ENCODE measurements at regions not wholly inside any gene's neighbourhood (a gene's known extent, or its start where the extent isn't known, plus 50 kb on each side); places are given as distances from the start of the nearest gene placed in this dataset.
"Not testable (repeated sequence)": the region's sequence is repeated elsewhere in the genome, so short reads cannot be mapped to it uniquely, and the experiment has no call there.

DNA sequence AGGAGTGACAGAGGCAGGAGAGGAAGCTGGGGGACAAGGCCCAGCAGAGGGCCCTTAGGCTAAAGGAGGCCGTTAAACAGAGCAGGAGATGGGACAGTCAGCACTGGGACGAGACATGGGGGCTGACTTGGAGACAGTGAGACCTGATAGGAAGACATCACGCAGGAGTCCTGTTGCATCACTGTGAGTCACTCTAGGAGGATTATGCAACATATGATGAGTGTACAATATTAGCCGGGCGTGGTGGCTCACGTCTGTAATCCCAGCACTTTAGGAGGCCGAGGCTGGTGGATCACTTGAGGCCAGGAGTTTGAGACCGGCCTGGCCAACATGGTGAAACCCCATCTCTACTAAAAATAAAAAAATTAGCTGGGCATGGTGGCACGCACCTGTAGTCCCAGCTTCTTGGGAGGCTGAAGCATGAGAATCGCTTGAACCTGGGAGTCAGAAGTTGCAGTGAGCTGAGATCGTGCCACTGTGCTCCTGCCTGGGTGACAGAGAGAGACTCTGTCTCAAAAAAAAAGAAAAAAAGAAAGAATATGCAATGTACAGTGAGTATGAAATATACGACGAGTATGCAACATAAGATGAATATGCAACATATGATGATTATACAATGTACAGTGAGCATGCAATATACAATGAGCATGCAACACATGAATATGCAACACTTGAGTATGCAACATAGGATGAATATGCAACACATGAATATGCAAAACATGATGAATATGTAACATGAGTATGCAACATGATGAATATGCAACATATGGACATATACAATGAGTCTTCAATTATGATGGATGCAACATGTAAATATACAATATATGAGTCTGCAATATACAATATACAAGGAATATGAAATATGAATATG is 83.3 kb upstream of the ID2 start:
- Histone ChIP-seq H4K20me1 (ENCODE audit: insufficient read depth, low read depth, low read length) (no peaks in the 10 kb centered on the region), H2AFZ (ENCODE audit: low read length) (no peak overlapping the region), H3K9me3 (ENCODE audit: low read length) (no peaks in the 10 kb centered on the region), H3K27me3 (ENCODE audit: low read length) (no peaks in the 10 kb centered on the region), H3K4me3 (ENCODE audit: low read length) (no peak overlapping the region), H3K79me2 (ENCODE audit: low read length) (no peaks in the 10 kb centered on the region), H3K27ac (ENCODE audit: low read length) (no peak overlapping the region), H3K36me3 (ENCODE audit: insufficient read depth, low read length) (no peaks in the 10 kb centered on the region), H3K9ac (ENCODE audit: low read length) (no peak overlapping the region), H3K4me2 (ENCODE audit: low read depth, low read length, poor library complexity, severe bottlenecking) (no peak overlapping the region), H3K4me1 (ENCODE audit: low read length) (no peaks in the 10 kb centered on the region), H3K9me2 (replicated peaks; ENCODE audit: insufficient read depth, low read length) (no peaks in the 10 kb centered on the region)
- DNase-seq, result no peak

DNA sequence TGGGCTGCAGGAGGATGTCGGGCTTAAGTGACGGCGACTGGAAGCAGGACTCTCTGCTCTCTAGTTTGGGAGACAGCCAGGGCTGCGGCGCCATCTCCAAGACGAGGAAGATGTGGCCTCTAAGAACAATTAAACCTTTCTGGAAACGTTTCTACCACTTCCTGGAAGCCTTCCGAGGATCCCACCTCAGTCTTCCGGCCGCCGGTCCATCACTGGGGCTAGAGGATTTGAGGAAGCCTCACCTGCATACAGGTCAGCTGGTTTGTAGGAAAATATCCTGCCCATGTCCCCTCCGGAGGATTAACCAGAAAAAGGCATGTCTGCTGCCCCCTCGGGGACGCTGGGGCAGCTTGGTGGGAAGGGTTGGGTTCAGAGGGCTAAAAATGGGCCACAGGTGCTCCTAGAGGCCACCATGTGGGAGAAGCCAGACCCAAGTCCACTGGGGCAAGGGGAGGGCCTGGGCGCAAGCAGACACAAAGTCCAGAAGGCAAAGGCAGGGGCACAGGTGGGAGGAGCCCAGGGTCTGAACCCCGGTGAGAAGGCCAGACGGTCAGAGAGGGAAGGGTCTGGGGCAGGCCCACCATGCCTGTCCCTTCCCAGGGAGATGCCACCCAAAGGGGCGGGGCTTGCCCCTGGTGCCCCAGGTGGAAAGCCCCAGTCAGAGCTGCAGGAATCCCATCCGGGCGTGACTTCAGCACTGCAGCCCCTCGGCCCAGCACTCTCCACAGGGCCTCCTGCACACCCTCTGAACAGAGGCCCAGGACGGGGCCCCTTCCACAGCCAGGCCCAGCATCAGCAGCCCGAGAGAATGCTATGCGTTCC is 82.2 kb upstream of the ID2 start:
- H3K9me3 ChIP-seq (ENCODE audit: low read length), result no peaks in the 10 kb centered on the region
- no peak overlapping the region for H2AFZ ChIP-seq (ENCODE audit: low read length)
- no peak overlapping the region for H3K9ac ChIP-seq (ENCODE audit: low read length)
- H3K4me1 ChIP-seq (ENCODE audit: low read length), result no peaks in the 10 kb centered on the region
- H3K27ac ChIP-seq (ENCODE audit: low read length), result no peak overlapping the region
- no peaks in the 10 kb centered on the region for H3K9me2 ChIP-seq (replicated peaks; ENCODE audit: insufficient read depth, low read length)
- H3K27me3 ChIP-seq (ENCODE audit: low read length), result no peaks in the 10 kb centered on the region
- DNase-seq, result no peak
- H3K36me3 ChIP-seq (ENCODE audit: insufficient read depth, low read length), result no peaks in the 10 kb centered on the region
- no peak overlapping the region for H3K4me3 ChIP-seq (ENCODE audit: low read length)
- no peak overlapping the region for H3K4me2 ChIP-seq (ENCODE audit: low read depth, low read length, poor library complexity, severe bottlenecking)
- H4K20me1 ChIP-seq (ENCODE audit: insufficient read depth, low read depth, low read length), result no peaks in the 10 kb centered on the region
- no peaks in the 10 kb centered on the region for H3K79me2 ChIP-seq (ENCODE audit: low read length)

DNA sequence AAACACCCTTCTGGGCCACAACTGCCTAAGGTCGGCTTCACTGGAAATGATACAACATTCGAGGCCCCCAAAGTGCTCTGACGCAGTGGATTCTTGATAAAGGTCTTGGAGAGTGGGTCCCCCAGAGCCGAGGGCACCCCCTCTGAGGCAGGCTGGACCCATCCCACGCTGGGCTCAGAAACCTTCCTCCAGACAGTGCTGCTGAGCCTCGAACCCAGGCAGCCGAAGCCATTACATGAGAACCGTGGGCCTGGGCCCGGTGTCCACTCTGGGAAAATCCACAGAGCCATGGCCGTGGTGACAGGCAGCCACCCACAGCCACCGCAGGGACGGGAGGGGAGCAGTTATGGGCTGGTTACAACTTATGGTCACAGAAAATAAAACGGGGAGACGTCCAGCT is 81.4 kb upstream of the ID2 start:
- no peaks in the 10 kb centered on the region for H3K36me3 ChIP-seq (ENCODE audit: insufficient read depth, low read length)
- no peaks in the 10 kb centered on the region for H3K79me2 ChIP-seq (ENCODE audit: low read length)
- no peak for DNase-seq
- no peak overlapping the region for H3K27ac ChIP-seq (ENCODE audit: low read length)
- no peaks in the 10 kb centered on the region for H4K20me1 ChIP-seq (ENCODE audit: insufficient read depth, low read depth, low read length)
- no peaks in the 10 kb centered on the region for H3K9me2 ChIP-seq (replicated peaks; ENCODE audit: insufficient read depth, low read length)
- no peak overlapping the region for H3K4me3 ChIP-seq (ENCODE audit: low read length)
- no peaks in the 10 kb centered on the region for H3K4me1 ChIP-seq (ENCODE audit: low read length)
- no peaks in the 10 kb centered on the region for H3K9me3 ChIP-seq (ENCODE audit: low read length)
- H3K4me2 ChIP-seq (ENCODE audit: low read depth, low read length, poor library complexity, severe bottlenecking), result no peak overlapping the region
- no peak overlapping the region for H2AFZ ChIP-seq (ENCODE audit: low read length)
- no peaks in the 10 kb centered on the region for H3K27me3 ChIP-seq (ENCODE audit: low read length)
- no peak overlapping the region for H3K9ac ChIP-seq (ENCODE audit: low read length)

DNA sequence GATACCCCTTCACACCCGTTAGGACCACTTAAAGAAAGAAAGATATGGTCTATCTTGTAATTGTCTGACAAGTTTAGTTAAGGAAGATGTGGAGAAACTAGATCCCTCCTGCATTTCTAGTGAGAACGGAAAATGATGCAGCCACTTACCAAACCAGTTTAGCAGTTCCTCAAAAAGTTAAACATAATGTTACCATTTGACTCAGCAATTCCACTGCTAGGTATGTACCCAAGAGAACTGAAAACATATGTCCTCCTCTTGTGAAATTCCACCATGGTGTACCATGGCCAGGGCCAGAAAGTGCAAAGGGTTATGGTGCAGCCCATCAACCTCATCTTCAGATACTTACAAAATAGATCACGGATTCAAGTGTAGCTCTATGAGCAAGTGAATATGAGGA is 79.0 kb upstream of the ID2 start:
- Histone ChIP-seq H3K79me2 (ENCODE audit: low read length) (no peaks in the 10 kb centered on the region), H2AFZ (ENCODE audit: low read length) (no peak overlapping the region), H3K36me3 (ENCODE audit: insufficient read depth, low read length) (no peaks in the 10 kb centered on the region)

DNA sequence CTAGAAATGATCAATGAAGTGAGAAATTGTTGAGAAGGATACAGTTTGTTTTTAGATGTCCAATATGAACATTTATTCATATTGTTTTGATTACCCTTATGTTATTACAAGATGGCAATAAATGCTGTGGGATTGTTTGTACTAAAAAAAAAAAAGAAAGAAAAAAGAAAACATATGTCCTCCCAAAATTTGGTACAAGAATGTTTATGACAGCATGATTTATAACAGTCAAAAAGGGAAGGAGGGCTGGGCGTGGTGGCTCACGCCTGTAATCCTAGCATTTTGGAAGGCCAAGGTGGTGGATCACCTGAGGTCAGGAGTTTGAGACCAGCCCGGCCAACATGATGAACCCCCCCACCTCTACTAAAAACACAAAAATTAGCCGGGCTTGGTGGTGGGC is 78.5 kb upstream of the ID2 start:
- H3K4me3 ChIP-seq (ENCODE audit: low read length), result not testable (repeated sequence)

More for the DNA sequence above, 79.0 kb upstream of the ID2 start:
- Histone ChIP-seq H3K4me1 (ENCODE audit: low read length) (no peaks in the 10 kb centered on the region), H3K4me3 (ENCODE audit: low read length) (no peak overlapping the region), H4K20me1 (ENCODE audit: insufficient read depth, low read depth, low read length) (no peaks in the 10 kb centered on the region), H3K27me3 (ENCODE audit: low read length) (no peaks in the 10 kb centered on the region), H3K9ac (ENCODE audit: low read length) (no peak overlapping the region), H3K4me2 (ENCODE audit: low read depth, low read length, poor library complexity, severe bottlenecking) (no peak overlapping the region), H3K27ac (ENCODE audit: low read length) (no peak overlapping the region), H3K9me2 (replicated peaks; ENCODE audit: insufficient read depth, low read length) (no peaks in the 10 kb centered on the region), H3K9me3 (ENCODE audit: low read length) (no peaks in the 10 kb centered on the region)
- DNase-seq, result no peak

DNA sequence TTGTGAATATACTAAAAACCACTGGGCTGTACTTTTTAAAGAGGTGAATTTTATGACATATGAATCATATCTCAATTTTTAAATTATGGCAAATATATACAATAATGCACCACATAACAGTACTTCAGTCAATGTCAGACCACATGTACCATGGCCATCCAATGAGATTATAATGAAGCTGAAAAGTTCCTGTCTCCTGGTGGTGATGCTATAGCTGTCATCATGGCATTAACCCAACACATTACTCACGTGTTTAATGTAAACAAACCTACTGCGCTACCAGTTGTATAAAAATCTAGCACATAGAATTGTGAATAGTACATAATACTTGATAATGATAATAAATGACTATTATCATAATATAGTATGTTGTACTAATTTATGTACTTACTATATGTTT is 77.6 kb upstream of the ID2 start:
- Histone ChIP-seq H2AFZ (ENCODE audit: low read length) (no peak overlapping the region), H3K4me3 (ENCODE audit: low read length) (no peak overlapping the region), H3K27ac (ENCODE audit: low read length) (no peak overlapping the region), H3K9ac (ENCODE audit: low read length) (no peak overlapping the region), H3K27me3 (ENCODE audit: low read length) (no peaks in the 10 kb centered on the region), H3K4me2 (ENCODE audit: low read depth, low read length, poor library complexity, severe bottlenecking) (no peak overlapping the region), H3K9me3 (ENCODE audit: low read length) (no peaks in the 10 kb centered on the region), H3K79me2 (ENCODE audit: low read length) (no peaks in the 10 kb centered on the region), H3K9me2 (replicated peaks; ENCODE audit: insufficient read depth, low read length) (no peaks in the 10 kb centered on the region), H4K20me1 (ENCODE audit: insufficient read depth, low read depth, low read length) (no peaks in the 10 kb centered on the region), H3K4me1 (ENCODE audit: low read length) (no peaks in the 10 kb centered on the region), H3K36me3 (ENCODE audit: insufficient read depth, low read length) (no peaks in the 10 kb centered on the region)
- DNase-seq, result no peak

More for the DNA sequence above, 78.5 kb upstream of the ID2 start:
- H3K9me3 ChIP-seq (ENCODE audit: low read length); DNase-seq; H3K4me1 ChIP-seq (ENCODE audit: low read length); H3K9ac ChIP-seq (ENCODE audit: low read length); H3K27ac ChIP-seq (ENCODE audit: low read length); H2AFZ ChIP-seq (ENCODE audit: low read length); H3K27me3 ChIP-seq (ENCODE audit: low read length); H4K20me1 ChIP-seq (ENCODE audit: insufficient read depth, low read depth, low read length); H3K79me2 ChIP-seq (ENCODE audit: low read length); H3K36me3 ChIP-seq (ENCODE audit: insufficient read depth, low read length); H3K9me2 ChIP-seq (replicated peaks; ENCODE audit: insufficient read depth, low read length); H3K4me2 ChIP-seq (ENCODE audit: low read depth, low read length, poor library complexity, severe bottlenecking): not testable (repeated sequence)

DNA sequence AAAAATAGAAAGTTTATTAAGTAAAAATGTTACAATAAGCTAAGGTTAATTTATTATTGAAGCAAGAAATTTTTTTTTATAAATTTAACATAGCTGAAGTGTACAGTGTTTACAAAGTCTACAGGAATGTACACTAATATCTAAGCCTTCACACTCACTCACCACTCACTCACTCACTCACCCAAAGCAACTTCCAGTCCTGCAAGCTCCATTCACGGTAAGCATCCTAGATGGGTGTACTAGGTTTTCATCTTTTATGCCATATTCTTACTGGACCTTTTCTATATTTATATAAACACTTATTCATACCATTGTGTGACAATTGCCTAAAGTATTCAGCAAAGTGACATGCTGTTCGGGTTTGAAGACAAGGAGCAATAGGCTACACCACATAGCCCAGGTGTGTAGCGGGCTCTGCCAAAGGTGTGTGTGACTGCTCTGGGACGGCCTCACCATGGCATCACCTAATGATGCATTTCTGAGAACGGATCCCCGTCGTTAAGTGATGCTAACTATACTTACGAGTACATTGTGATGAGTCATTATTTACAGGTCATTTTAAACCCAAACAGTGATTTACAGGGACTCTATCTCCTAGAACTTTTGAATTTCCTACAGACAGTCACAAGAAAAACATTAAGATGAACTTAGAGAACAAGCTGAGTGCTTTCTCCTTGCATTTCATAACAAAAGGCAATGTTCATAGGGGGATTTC is 76.3 kb upstream of the ID2 start:
- Histone ChIP-seq H3K4me3 (ENCODE audit: low read length) (no peak overlapping the region), H3K9me3 (ENCODE audit: low read length) (no peaks in the 10 kb centered on the region), H3K36me3 (ENCODE audit: insufficient read depth, low read length) (no peaks in the 10 kb centered on the region), H2AFZ (ENCODE audit: low read length) (no peak overlapping the region), H3K9me2 (replicated peaks; ENCODE audit: insufficient read depth, low read length) (no peaks in the 10 kb centered on the region), H3K27me3 (ENCODE audit: low read length) (no peaks in the 10 kb centered on the region), H3K4me2 (ENCODE audit: low read depth, low read length, poor library complexity, severe bottlenecking) (no peak overlapping the region), H3K4me1 (ENCODE audit: low read length) (no peaks in the 10 kb centered on the region), H3K9ac (ENCODE audit: low read length) (no peak overlapping the region), H3K27ac (ENCODE audit: low read length) (no peak overlapping the region), H3K79me2 (ENCODE audit: low read length) (no peaks in the 10 kb centered on the region), H4K20me1 (ENCODE audit: insufficient read depth, low read depth, low read length) (no peaks in the 10 kb centered on the region)
- DNase-seq, result no peak

DNA sequence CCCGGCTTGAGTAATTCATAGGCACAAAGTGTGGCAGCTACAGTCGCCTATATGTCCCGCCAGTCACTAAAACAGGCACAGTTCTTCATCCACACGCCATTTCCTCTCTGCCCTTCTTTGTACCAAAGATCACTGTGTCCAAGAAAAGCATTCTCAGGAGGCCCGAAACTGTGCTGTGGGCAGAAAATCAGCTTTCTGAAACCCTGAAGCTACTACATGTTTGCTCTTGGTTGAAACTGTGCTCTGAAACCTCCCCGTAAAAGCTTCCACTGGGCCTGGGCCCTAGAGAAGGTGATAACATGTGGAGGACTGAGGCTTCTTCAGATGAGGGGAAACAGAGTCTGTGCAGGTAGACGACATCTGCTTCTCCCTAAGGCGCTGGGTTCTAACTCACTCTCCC is 75.6 kb upstream of the ID2 start:
- Histone ChIP-seq H3K27ac (ENCODE audit: low read length) (no peak overlapping the region), H3K4me2 (ENCODE audit: low read depth, low read length, poor library complexity, severe bottlenecking) (no peak overlapping the region), H3K79me2 (ENCODE audit: low read length) (no peaks in the 10 kb centered on the region), H3K36me3 (ENCODE audit: insufficient read depth, low read length) (no peaks in the 10 kb centered on the region), H3K4me3 (ENCODE audit: low read length) (no peak overlapping the region), H4K20me1 (ENCODE audit: insufficient read depth, low read depth, low read length) (no peaks in the 10 kb centered on the region), H3K9me3 (ENCODE audit: low read length) (no peaks in the 10 kb centered on the region), H3K27me3 (ENCODE audit: low read length) (no peaks in the 10 kb centered on the region), H3K4me1 (ENCODE audit: low read length) (no peaks in the 10 kb centered on the region), H3K9me2 (replicated peaks; ENCODE audit: insufficient read depth, low read length) (no peaks in the 10 kb centered on the region), H2AFZ (ENCODE audit: low read length) (no peak overlapping the region), H3K9ac (ENCODE audit: low read length) (no peak overlapping the region)
- no peak for DNase-seq

Data from Karpas-422 (cell line).